ENCODE measurements at regions not wholly inside any gene's neighbourhood (a gene's known extent, or its start where the extent isn't known, plus 50 kb on each side); places are given as distances from the start of the nearest gene placed in this dataset.

GRCh38 chr17:71864755-71865154, 256.1 kb upstream of the SOX9 start:
- no peaks in the 10 kb centered on the region for H3K4me1 ChIP-seq (replicated peaks; ENCODE audit: insufficient read depth)
- H3K9me2 ChIP-seq (ENCODE audit: insufficient read depth), result no peaks in the 10 kb centered on the region
- no peaks in the 10 kb centered on the region for H3K9me3 ChIP-seq (ENCODE audit: insufficient read depth, low read depth)
- no peaks in the 10 kb centered on the region for H3K79me2 ChIP-seq (ENCODE audit: low read depth)
- H3K27me3 ChIP-seq (ENCODE audit: insufficient read depth, low read depth), result no peaks in the 10 kb centered on the region
- no peaks in the 10 kb centered on the region for H3K36me3 ChIP-seq (ENCODE audit: low read depth)
- intact Hi-C loops (cut with micrococcal nuclease; ENCODE audit: unreplicated experiment), result no loop called here
- ChIA-PET POLR2A (ENCODE audit: unreplicated experiment) (no interaction called here), CTCF (no interaction called here)
- H2AFZ ChIP-seq, result no peak overlapping the region
- TF ChIP-seq EZH2 (IDR thresholded peaks at IDR 0.05; ENCODE audit: low read depth) (no peak), CTCF (conservative IDR thresholded peaks at IDR 0.05) (no peak)
- no peak for DNase-seq
- BruUV-seq (replicated peaks), result no TSS peak
- H3K4me2 ChIP-seq, result no peak overlapping the region
- H3F3A ChIP-seq (ENCODE audit: insufficient read depth, low read depth), result no peaks in the 10 kb centered on the region
- H4K20me1 ChIP-seq (ENCODE audit: insufficient read depth), result no peaks in the 10 kb centered on the region
- H3K4me3 ChIP-seq, result no peak overlapping the region
- no peak overlapping the region for H3K27ac ChIP-seq

- no peak for DNase-seq
- no peak overlapping the region for H3K27ac ChIP-seq
- H3K79me2 ChIP-seq (ENCODE audit: low read depth), result no peaks in the 10 kb centered on the region
- no peaks in the 10 kb centered on the region for H3K4me1 ChIP-seq (replicated peaks; ENCODE audit: insufficient read depth)
- no TSS peak for BruUV-seq (replicated peaks)
- TF ChIP-seq CTCF (conservative IDR thresholded peaks at IDR 0.05), result no peak
- TF ChIP-seq EZH2 (IDR thresholded peaks at IDR 0.05; ENCODE audit: low read depth), result no peak
- intact Hi-C loops (cut with micrococcal nuclease; ENCODE audit: unreplicated experiment), result no loop called here
- H3K4me2 ChIP-seq, result no peak overlapping the region
- POLR2A ChIA-PET (ENCODE audit: unreplicated experiment), result no interaction called here
- H3F3A ChIP-seq (ENCODE audit: insufficient read depth, low read depth), result no peaks in the 10 kb centered on the region
- no peak overlapping the region for H2AFZ ChIP-seq
- CTCF ChIA-PET, result no interaction called here
- H3K27me3 ChIP-seq (ENCODE audit: insufficient read depth, low read depth), result no peaks in the 10 kb centered on the region
- H3K9me2 ChIP-seq (ENCODE audit: insufficient read depth), result no peaks in the 10 kb centered on the region
- no peaks in the 10 kb centered on the region for H4K20me1 ChIP-seq (ENCODE audit: insufficient read depth)
- H3K4me3 ChIP-seq, result no peak overlapping the region
- H3K36me3 ChIP-seq (ENCODE audit: low read depth), result no peaks in the 10 kb centered on the region
- no peaks in the 10 kb centered on the region for H3K9me3 ChIP-seq (ENCODE audit: insufficient read depth, low read depth)
These were observed 254.7 kb upstream of the SOX9 start for GRCh38 chr17:71866095-71866494.

GRCh38 chr17:71869293-71869692, 251.5 kb upstream of the SOX9 start:
- DNase-seq, result no peak
- no peaks in the 10 kb centered on the region for H3K4me1 ChIP-seq (replicated peaks; ENCODE audit: insufficient read depth)
- H3F3A ChIP-seq (ENCODE audit: insufficient read depth, low read depth), result no peaks in the 10 kb centered on the region
- no peaks in the 10 kb centered on the region for H3K27me3 ChIP-seq (ENCODE audit: insufficient read depth, low read depth)
- H3K27ac ChIP-seq, result no peak overlapping the region
- POLR2A ChIA-PET (ENCODE audit: unreplicated experiment), result no interaction called here
- intact Hi-C loops (cut with micrococcal nuclease; ENCODE audit: unreplicated experiment), result no loop called here
- H4K20me1 ChIP-seq (ENCODE audit: insufficient read depth), result no peaks in the 10 kb centered on the region
- no peaks in the 10 kb centered on the region for H3K9me3 ChIP-seq (ENCODE audit: insufficient read depth, low read depth)
- no peaks in the 10 kb centered on the region for H3K9me2 ChIP-seq (ENCODE audit: insufficient read depth)
- H2AFZ ChIP-seq, result peak overlapping the region; percentile 23; the same call in 1 of the 2 replicates
- TF ChIP-seq CTCF (conservative IDR thresholded peaks at IDR 0.05) (no peak), EZH2 (IDR thresholded peaks at IDR 0.05; ENCODE audit: low read depth) (no peak)
- no TSS peak for BruUV-seq (replicated peaks)
- CTCF ChIA-PET, result no interaction called here
- H3K4me2 ChIP-seq, result no peak overlapping the region
- H3K4me3 ChIP-seq, result no peak overlapping the region
- H3K36me3 ChIP-seq (ENCODE audit: low read depth), result no peaks in the 10 kb centered on the region
- no peaks in the 10 kb centered on the region for H3K79me2 ChIP-seq (ENCODE audit: low read depth)

Data from PC-9 (cell line).